SK-N-MC (cell line): ENCODE measurements at regions not wholly inside any gene's neighbourhood (a gene's known extent, or its start where the extent isn't known, plus 50 kb on each side); places are given as distances from the start of the nearest gene placed in this dataset.
"Not testable (repeated sequence)": the region's sequence is repeated elsewhere in the genome, so short reads cannot be mapped to it uniquely, and the experiment has no call there.

Experiments used
- DNase-seq: peaks from one replicate; pipeline ENCODE4 v3.0.0-alpha.2; 2011; ENCODE audit warnings: low read depth, low spot score
- H3K27ac ChIP-seq: fragments of 200-600 bp; sonication (generic); 2 replicates; pipeline ENCODE4 v1.5.1; 2016; ENCODE audit warnings: mixed run types
- H3K36me3 ChIP-seq: fragments of 200-600 bp; sonication (generic); 2 replicates; pipeline ENCODE4 v1.6.1; 2017; ENCODE audit warnings: antibody characterized with exemption, low read length, mixed read lengths; ENCODE audit not compliant: insufficient read depth
- H3K4me3 ChIP-seq: fragments of 200-600 bp; sonication (generic); 2 replicates; pipeline ENCODE4 v1.5.1; 2016
- H3K9ac ChIP-seq: fragments of 200-600 bp; sonication (generic); 2 replicates; pipeline ENCODE4 v1.8.0; 2017; ENCODE audit warnings: mixed run types, mixed read lengths; ENCODE audit not compliant: insufficient read length
- H3K9me3 ChIP-seq: fragments of 200-600 bp; sonication (generic); 2 replicates; pipeline ENCODE4 v1.6.1; 2017; ENCODE audit warnings: low read depth, mild to moderate bottlenecking, antibody characterized with exemption, low read length, moderate library complexity, mixed read lengths
- EZH2 ChIP-seq: fragments of 200-600 bp; sonication (generic); IDR thresholded peaks from one replicate; pipeline ENCODE4 v1.6.1; 2017; ENCODE audit warnings: antibody characterized with exemption
- FOXP2 ChIP-seq: optimal IDR thresholded peaks from 2 replicates; pipeline ENCODE3; 2011; ENCODE audit warnings: mild to moderate bottlenecking, moderate library complexity; ENCODE audit not compliant: insufficient read depth; ENCODE audit errors: extremely low read length, control extremely low read depth
- POLR2AphosphoS5 ChIP-seq: IDR thresholded peaks from 2 replicates; pipeline ENCODE4 v1.6.1; 2012; ENCODE audit warnings: mild to moderate bottlenecking, low read depth, low read length, borderline replicate concordance

DNA sequence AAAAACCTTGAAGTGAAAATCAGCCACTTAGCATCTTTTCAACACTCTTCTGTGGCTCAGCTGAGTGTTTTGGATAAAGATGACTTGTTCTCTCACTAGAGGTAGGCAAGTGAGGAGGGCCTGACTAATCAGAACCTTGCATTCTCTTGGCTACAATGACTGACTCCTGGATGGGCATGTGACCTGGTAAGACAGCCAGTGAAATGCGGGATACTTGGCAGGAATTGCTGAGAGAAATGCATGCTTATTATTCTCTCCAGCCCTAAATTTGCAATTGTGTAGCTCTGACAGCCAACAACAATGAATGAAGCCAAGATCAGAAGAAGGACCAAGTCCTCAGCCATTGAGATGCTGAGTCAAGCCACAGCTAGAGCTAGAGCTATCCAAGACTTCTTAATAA is 490.5 kb upstream of the ZNF608 start:
- Histone ChIP-seq H3K9ac (no peak overlapping the region), H3K36me3 (no peaks in the 10 kb centered on the region)

DNA sequence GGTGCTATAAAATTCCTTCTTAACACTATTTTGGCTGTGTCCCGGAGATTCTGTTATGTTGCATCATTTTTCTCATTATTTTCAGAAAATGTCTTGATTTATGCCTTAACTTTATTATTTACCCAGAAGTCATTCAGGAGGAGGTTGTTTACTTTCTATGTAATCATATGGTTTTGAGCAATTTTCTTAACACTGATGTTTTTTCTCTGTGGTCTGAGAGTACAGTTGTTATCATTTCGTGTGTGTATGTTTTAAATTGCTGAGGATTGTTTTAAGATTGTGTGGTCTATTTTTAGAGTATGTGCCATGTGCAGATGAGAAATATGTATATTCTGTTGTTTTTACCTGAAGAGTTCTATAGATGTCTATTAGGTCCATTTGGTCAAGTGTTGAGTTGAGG is 498.1 kb upstream of the ZNF608 start:
- Histone ChIP-seq H3K36me3 (no peaks in the 10 kb centered on the region), H3K27ac (no peak overlapping the region)
- TF ChIP-seq FOXP2 (no peak), EZH2 (no peak), POLR2AphosphoS5 (no peak)

More for the DNA sequence above, 490.5 kb upstream of the ZNF608 start:
- DNase-seq = no peak
- H3K9me3 ChIP-seq = no peaks in the 10 kb centered on the region
- TF ChIP-seq EZH2 (no peak), POLR2AphosphoS5 (no peak), FOXP2 (no peak)
- H3K27ac ChIP-seq = no peak overlapping the region
- H3K4me3 ChIP-seq = no peak overlapping the region

GRCh38 chr5:125245216-125245615 is 498.8 kb upstream of the ZNF608 start:
- Histone ChIP-seq H3K4me3 (no peak overlapping the region), H3K36me3 (no peaks in the 10 kb centered on the region), H3K9ac (no peak overlapping the region), H3K27ac (no peak overlapping the region), H3K9me3 (no peaks in the 10 kb centered on the region)
- DNase-seq = no peak
- TF ChIP-seq EZH2 = no peak
- TF ChIP-seq POLR2AphosphoS5 = no peak
- no peak for TF ChIP-seq FOXP2

More for the DNA sequence above, 498.1 kb upstream of the ZNF608 start:
- no peak for DNase-seq
- no peaks in the 10 kb centered on the region for H3K9me3 ChIP-seq
- H3K4me3 ChIP-seq = no peak overlapping the region
- no peak overlapping the region for H3K9ac ChIP-seq

DNA sequence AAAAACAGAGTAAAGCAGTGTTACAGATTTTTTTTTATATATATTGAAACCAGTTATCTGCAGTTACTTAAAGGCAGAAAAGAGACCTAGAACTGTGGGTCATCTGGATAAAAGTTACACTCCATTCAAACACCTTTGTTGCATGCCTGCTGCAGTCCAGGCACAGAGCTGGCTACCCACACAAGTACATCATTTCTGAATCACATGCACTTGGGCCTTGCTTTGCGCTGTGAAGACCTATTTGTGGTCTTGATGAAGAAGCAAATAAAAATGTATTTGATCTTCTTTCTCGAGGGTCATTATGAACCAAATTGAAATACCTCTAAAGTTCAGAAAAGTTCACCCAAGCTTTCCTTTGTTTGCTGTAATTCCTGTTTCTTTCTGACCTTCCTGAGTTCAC is 503.0 kb upstream of the ZNF608 start:
- H3K9me3 ChIP-seq = no peaks in the 10 kb centered on the region
- no peak for DNase-seq
- TF ChIP-seq POLR2AphosphoS5 (no peak), EZH2 (no peak), FOXP2 (no peak)
- no peaks in the 10 kb centered on the region for H3K36me3 ChIP-seq
- H3K4me3 ChIP-seq = no peak overlapping the region
- no peak overlapping the region for H3K27ac ChIP-seq
- H3K9ac ChIP-seq = no peak overlapping the region

DNA sequence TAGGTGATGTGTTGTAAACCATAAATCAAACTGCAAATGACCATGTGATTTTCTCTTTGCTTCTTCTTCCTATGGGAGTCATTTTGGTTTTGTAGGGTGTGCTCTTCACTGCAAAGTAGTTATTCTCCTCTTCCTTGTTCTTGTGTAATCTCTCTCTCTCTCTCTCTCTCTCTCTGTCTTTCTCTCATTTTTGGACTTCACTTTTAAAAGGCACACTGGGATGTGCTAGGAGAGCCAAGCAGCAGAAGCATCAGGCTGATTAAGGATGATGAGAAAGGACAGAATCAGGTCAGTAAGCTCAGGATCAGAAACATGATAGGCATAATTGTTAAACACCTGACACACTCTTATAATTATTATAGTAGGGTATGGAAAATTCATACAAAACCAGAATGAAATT is 505.3 kb upstream of the ZNF608 start:
- Histone ChIP-seq H3K36me3 (no peaks in the 10 kb centered on the region), H3K9ac (no peak overlapping the region), H3K4me3 (no peak overlapping the region), H3K9me3 (no peaks in the 10 kb centered on the region), H3K27ac (no peak overlapping the region)
- no peak for DNase-seq
- TF ChIP-seq FOXP2 = no peak
- no peak for TF ChIP-seq POLR2AphosphoS5
- TF ChIP-seq EZH2 = no peak

DNA sequence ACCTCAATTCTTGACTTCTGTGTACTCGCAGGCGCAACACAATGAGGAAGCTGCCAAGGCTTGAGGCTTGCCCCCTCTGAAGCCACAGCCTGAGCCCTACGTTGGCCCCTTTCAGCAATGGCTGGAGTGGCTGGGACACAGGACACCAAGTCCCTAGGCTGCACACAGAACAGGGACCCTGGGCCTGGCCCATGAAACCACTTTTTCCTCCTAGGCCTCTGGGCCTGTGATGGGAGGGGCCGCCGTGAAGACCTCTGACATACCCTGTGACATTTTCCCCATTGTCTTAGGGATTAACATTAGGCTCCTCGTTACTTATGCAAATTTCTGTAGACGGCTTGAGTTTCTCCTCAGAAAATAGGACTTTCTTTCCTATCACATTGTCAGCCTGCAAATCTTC is 507.2 kb upstream of the ZNF608 start:
- H3K9me3 ChIP-seq, H3K36me3 ChIP-seq, H3K9ac ChIP-seq, H3K4me3 ChIP-seq, H3K27ac ChIP-seq, DNase-seq: not testable (repeated sequence)

GRCh38 chr5:125254267-125254666 is 507.8 kb upstream of the ZNF608 start:
- Histone ChIP-seq H3K27ac (no peak overlapping the region), H3K4me3 (no peak overlapping the region), H3K9ac (no peak overlapping the region), H3K36me3 (no peaks in the 10 kb centered on the region), H3K9me3 (no peaks in the 10 kb centered on the region)
- TF ChIP-seq FOXP2 = no peak
- no peak for DNase-seq

DNA sequence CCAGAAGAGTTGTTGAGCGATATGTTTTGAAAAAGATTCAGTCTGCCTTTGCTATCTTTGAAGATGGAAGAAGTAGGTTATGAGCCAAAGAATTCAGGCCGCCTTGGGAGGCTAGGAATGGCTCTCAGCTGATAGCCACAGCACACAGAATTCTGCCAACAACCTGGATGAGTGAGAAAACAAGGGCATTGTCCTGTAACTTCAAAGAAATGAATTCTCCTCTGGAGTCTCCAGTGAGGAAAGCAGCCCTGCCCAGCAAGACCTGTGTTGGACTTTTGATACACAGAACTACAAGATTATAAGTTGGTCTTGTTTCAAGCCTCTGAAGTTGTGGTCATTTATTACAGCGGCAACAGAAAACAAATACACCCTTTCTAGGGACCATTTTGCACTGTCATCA is 509.9 kb upstream of the ZNF608 start:
- DNase-seq = no peak
- no peaks in the 10 kb centered on the region for H3K36me3 ChIP-seq
- TF ChIP-seq EZH2 = no peak
- no peak for TF ChIP-seq FOXP2
- no peak for TF ChIP-seq POLR2AphosphoS5
- no peak overlapping the region for H3K4me3 ChIP-seq
- no peaks in the 10 kb centered on the region for H3K9me3 ChIP-seq
- no peak overlapping the region for H3K9ac ChIP-seq
- no peak overlapping the region for H3K27ac ChIP-seq

- TF ChIP-seq FOXP2 (no peak), POLR2AphosphoS5 (no peak), EZH2 (no peak)
- no peak overlapping the region for H3K4me3 ChIP-seq
- no peak overlapping the region for H3K9ac ChIP-seq
- no peak overlapping the region for H3K27ac ChIP-seq
- no peaks in the 10 kb centered on the region for H3K9me3 ChIP-seq
- no peaks in the 10 kb centered on the region for H3K36me3 ChIP-seq
- DNase-seq = no peak
These were observed 510.9 kb upstream of the ZNF608 start for GRCh38 chr5:125257057-125257972.
